GM18907 (cell line): ENCODE measurements at regions not wholly inside any gene's neighbourhood (a gene's known extent, or its start where the extent isn't known, plus 50 kb on each side); places are given as distances from the start of the nearest gene placed in this dataset.

Experiments
- ATAC-seq: cut with Tn5 transposase; IDR thresholded peaks from one replicate; pipeline ENCODE4 v1.9.1; 2021; ENCODE audit warnings: mild to moderate bottlenecking, moderate library complexity; ENCODE audit not compliant: unreplicated experiment

- ATAC-seq = no peak
Observed at GRCh38 chr11:28713850-28714249, 605.7 kb downstream of the METTL15 start.

GRCh38 chr11:28708075-28708474, 599.9 kb downstream of the METTL15 start:
- ATAC-seq = no peak

GRCh38 chr11:28704801-28705200, 596.6 kb downstream of the METTL15 start:
- no peak for ATAC-seq

GRCh38 chr11:28703371-28703770, 595.2 kb downstream of the METTL15 start:
- ATAC-seq = no peak

GRCh38 chr11:28702871-28703270, 594.7 kb downstream of the METTL15 start:
- ATAC-seq = no peak

GRCh38 chr11:28702450-28702790, 594.2 kb downstream of the METTL15 start:
- ATAC-seq = no peak

- no peak for ATAC-seq
Observed at GRCh38 chr11:28701760-28702449, 593.7 kb downstream of the METTL15 start.

- ATAC-seq = no peak
Observed at GRCh38 chr11:28699701-28700100, 591.5 kb downstream of the METTL15 start.

- ATAC-seq = peak; percentile 62
Observed at GRCh38 chr11:28697920-28698827, 590.0 kb downstream of the METTL15 start.

- ATAC-seq = no peak
Observed at GRCh38 chr11:28696591-28696990, 588.4 kb downstream of the METTL15 start.

- ATAC-seq = no peak
Observed at GRCh38 chr11:28690746-28691145, 582.6 kb downstream of the METTL15 start.

GRCh38 chr11:28684011-28684586, 575.9 kb downstream of the METTL15 start:
- ATAC-seq = no peak

- no peak for ATAC-seq
Observed at GRCh38 chr11:28679795-28680468, 571.7 kb downstream of the METTL15 start.

- no peak for ATAC-seq
Observed at GRCh38 chr11:28677721-28678120, 569.5 kb downstream of the METTL15 start.

GRCh38 chr11:28675183-28675582, 567.0 kb downstream of the METTL15 start:
- no peak for ATAC-seq

GRCh38 chr11:28674433-28675103, 566.4 kb downstream of the METTL15 start:
- ATAC-seq = no peak

GRCh38 chr11:28673691-28674432, 565.7 kb downstream of the METTL15 start:
- no peak for ATAC-seq

GRCh38 chr11:28671274-28671673, 563.1 kb downstream of the METTL15 start:
- ATAC-seq = no peak

GRCh38 chr11:28666632-28667031, 558.4 kb downstream of the METTL15 start:
- ATAC-seq = no peak

- no peak for ATAC-seq
Observed at GRCh38 chr11:28659716-28660348, 551.6 kb downstream of the METTL15 start.
